ENCODE measurements at regions not wholly inside any gene's neighbourhood (a gene's known extent, or its start where the extent isn't known, plus 50 kb on each side); places are given as distances from the start of the nearest gene placed in this dataset.

- intact Hi-C loops (cut with micrococcal nuclease): no loop called here
- H3K4me3 ChIP-seq (replicated peaks in 1 of 3; ENCODE audit: low read depth in 2 of 3, low read length in 3 of 3): no peak overlapping the region
- H3K27ac Mint-ChIP-seq: peak overlapping the region in 1 of 7 donors; percentile 16
- DNase-seq: no peak
- no peaks in the 10 kb centered on the region for H3K36me3 Mint-ChIP-seq
- H3K4me1 Mint-ChIP-seq: peaks cover 4% of the 10 kb centered on the region
- H3K4me2 ChIP-seq (replicated peaks; ENCODE audit: extremely low read depth, low read length, poor library complexity, severe bottlenecking): no peak overlapping the region
- H3K9me3 ChIP-seq (replicated peaks in 1 of 2; ENCODE audit: control insufficient read depth in 1 of 2, insufficient read depth in 1 of 2, low read length in 2 of 2): no peaks in the 10 kb centered on the region
- H3K4me1 ChIP-seq (ENCODE audit: control insufficient read depth in 1 of 2, insufficient read depth in 2 of 2, low read length in 2 of 2): no peaks in the 10 kb centered on the region
- peaks cover 0 to 4% (median 0%) of the 10 kb centered on the region in 7 donors for H3K9me3 Mint-ChIP-seq
- no peaks in the 10 kb centered on the region for H3K79me2 ChIP-seq (ENCODE audit: insufficient read depth, low read length)
- no peaks in the 10 kb centered on the region for H3K36me3 ChIP-seq (replicated peaks in 1 of 2; ENCODE audit: control insufficient read depth in 1 of 2, insufficient read depth in 2 of 2, low read length in 2 of 2)
- H2AFZ ChIP-seq (ENCODE audit: insufficient read depth, low read depth, low read length, poor library complexity, severe bottlenecking): no peak overlapping the region
- H3K9ac ChIP-seq (ENCODE audit: insufficient read depth, low read length, poor library complexity, severe bottlenecking): no peak overlapping the region
- WGBS (ENCODE audit: insufficient coverage): 94% methylated on average over 5 of the region's 9 CpGs
- TF ChIP-seq, protein P1, sequence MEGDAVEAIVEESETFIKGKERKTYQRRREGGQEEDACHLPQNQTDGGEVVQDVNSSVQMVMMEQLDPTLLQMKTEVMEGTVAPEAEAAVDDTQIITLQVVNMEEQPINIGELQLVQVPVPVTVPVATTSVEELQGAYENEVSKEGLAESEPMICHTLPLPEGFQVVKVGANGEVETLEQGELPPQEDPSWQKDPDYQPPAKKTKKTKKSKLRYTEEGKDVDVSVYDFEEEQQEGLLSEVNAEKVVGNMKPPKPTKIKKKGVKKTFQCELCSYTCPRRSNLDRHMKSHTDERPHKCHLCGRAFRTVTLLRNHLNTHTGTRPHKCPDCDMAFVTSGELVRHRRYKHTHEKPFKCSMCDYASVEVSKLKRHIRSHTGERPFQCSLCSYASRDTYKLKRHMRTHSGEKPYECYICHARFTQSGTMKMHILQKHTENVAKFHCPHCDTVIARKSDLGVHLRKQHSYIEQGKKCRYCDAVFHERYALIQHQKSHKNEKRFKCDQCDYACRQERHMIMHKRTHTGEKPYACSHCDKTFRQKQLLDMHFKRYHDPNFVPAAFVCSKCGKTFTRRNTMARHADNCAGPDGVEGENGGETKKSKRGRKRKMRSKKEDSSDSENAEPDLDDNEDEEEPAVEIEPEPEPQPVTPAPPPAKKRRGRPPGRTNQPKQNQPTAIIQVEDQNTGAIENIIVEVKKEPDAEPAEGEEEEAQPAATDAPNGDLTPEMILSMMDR (IDR thresholded peaks at IDR 0.05): no peak
- no peak overlapping the region for H3K4me3 Mint-ChIP-seq
- no peaks in the 10 kb centered on the region for H3K27me3 ChIP-seq (ENCODE audit: control insufficient read depth in 2 of 2, insufficient read depth in 2 of 2, low read length in 2 of 2)
- peaks cover 0 to 2% (median 0%) of the 10 kb centered on the region in 3 donors for H3K27me3 Mint-ChIP-seq (ENCODE audit: low read depth in 3 of 3)
- no peak overlapping the region for H3K27ac ChIP-seq (ENCODE audit: low read depth in 1 of 2, low read length in 2 of 2)
- no peaks in the 10 kb centered on the region for H4K20me1 ChIP-seq (ENCODE audit: insufficient read depth, low read length)
Measured at GRCh38 chr4:36402008-36402758, 120.8 kb downstream of the DTHD1 start.

DNA sequence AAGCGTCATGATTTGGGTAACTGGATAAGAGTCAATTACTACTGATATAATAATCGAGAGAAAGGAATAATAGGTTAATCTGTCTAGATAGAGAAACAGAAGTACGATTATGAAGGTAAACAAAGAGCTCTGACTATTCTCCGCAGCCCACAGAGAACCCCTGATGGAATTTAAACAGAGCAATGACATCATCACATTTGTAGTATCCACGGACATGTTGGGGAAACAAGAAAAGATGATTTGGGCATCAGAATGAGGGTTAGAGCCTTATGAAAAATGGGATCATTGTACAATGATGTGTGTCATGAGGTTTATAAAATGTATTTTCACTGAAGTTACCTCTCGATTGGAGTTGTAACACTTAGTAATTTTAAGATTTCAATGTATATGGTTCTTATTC, 129.9 kb downstream of the DTHD1 start:
- intact Hi-C loops (cut with micrococcal nuclease): no loop called here
- Histone ChIP-seq H3K4me3 (replicated peaks in 1 of 3; ENCODE audit: low read depth in 2 of 3, low read length in 3 of 3) (no peak overlapping the region), H4K20me1 (ENCODE audit: insufficient read depth, low read length) (no peaks in the 10 kb centered on the region), H3K4me1 (ENCODE audit: control insufficient read depth in 1 of 2, insufficient read depth in 2 of 2, low read length in 2 of 2) (no peaks in the 10 kb centered on the region), H2AFZ (ENCODE audit: insufficient read depth, low read depth, low read length, poor library complexity, severe bottlenecking) (no peak overlapping the region), H3K79me2 (ENCODE audit: insufficient read depth, low read length) (no peaks in the 10 kb centered on the region), H3K27ac (ENCODE audit: low read depth in 1 of 2, low read length in 2 of 2) (no peak overlapping the region), H3K9ac (ENCODE audit: insufficient read depth, low read length, poor library complexity, severe bottlenecking) (no peak overlapping the region), H3K9me3 (replicated peaks in 1 of 2; ENCODE audit: control insufficient read depth in 1 of 2, insufficient read depth in 1 of 2, low read length in 2 of 2) (no peaks in the 10 kb centered on the region), H3K36me3 (replicated peaks in 1 of 2; ENCODE audit: control insufficient read depth in 1 of 2, insufficient read depth in 2 of 2, low read length in 2 of 2) (no peaks in the 10 kb centered on the region), H3K27me3 (ENCODE audit: control insufficient read depth in 2 of 2, insufficient read depth in 2 of 2, low read length in 2 of 2) (peaks cover 3 to 4% of the 10 kb centered on the region in 2 donors), H3K4me2 (replicated peaks; ENCODE audit: extremely low read depth, low read length, poor library complexity, severe bottlenecking) (no peak overlapping the region)
- TF ChIP-seq, protein P1 (IDR thresholded peaks at IDR 0.05): no peak
- H3K4me3 Mint-ChIP-seq: no peak overlapping the region
- H3K27ac Mint-ChIP-seq: no peak overlapping the region
- peaks cover 2 to 8% (median 3%) of the 10 kb centered on the region in 3 donors for H3K27me3 Mint-ChIP-seq (ENCODE audit: low read depth in 3 of 3)
- H3K4me1 Mint-ChIP-seq: no peaks in the 10 kb centered on the region
- 100% methylated on average over 3 of the region's 6 CpGs for WGBS (ENCODE audit: insufficient coverage)
- H3K36me3 Mint-ChIP-seq: no peaks in the 10 kb centered on the region
- DNase-seq: no peak
- no peaks in the 10 kb centered on the region for H3K9me3 Mint-ChIP-seq
